GM21786 (cell line): ENCODE measurements at regions not wholly inside any gene's neighbourhood (a gene's known extent, or its start where the extent isn't known, plus 50 kb on each side); places are given as distances from the start of the nearest gene placed in this dataset.
"Not testable (repeated sequence)": the region's sequence is repeated elsewhere in the genome, so short reads cannot be mapped to it uniquely, and the experiment has no call there.

Source experiments
- ATAC-seq: cut with Tn5 transposase; IDR thresholded peaks from one replicate; pipeline ENCODE4 v1.9.1; 2021; ENCODE audit not compliant: unreplicated experiment

DNA sequence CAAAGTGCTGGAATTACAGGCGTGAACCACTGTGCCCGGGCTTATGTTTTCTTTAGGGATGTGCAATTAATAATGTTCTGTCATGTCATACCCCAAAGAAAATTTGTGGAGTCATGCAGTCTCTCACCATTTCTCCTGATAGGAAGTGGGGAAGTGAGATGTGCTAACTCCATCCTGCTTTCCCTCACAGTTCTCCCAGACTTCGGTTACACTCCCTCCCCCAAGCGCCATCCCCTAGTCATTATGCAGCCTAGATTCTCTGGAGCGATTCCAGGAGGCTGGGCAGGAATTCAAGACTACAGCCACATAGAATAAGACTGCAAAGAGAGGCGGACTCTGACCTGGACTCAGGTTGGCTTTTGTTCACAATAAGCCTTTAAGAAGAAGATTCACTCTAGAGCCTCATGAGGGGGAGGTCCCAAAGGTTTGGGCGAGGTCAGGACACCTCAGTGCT lies 271.4 kb downstream of the ALDH8A1 start:
- ATAC-seq, result no peak

GRCh38 chr6:134676307-134677281 lies 273.3 kb downstream of the ALDH8A1 start:
- ATAC-seq, result no peak

DNA sequence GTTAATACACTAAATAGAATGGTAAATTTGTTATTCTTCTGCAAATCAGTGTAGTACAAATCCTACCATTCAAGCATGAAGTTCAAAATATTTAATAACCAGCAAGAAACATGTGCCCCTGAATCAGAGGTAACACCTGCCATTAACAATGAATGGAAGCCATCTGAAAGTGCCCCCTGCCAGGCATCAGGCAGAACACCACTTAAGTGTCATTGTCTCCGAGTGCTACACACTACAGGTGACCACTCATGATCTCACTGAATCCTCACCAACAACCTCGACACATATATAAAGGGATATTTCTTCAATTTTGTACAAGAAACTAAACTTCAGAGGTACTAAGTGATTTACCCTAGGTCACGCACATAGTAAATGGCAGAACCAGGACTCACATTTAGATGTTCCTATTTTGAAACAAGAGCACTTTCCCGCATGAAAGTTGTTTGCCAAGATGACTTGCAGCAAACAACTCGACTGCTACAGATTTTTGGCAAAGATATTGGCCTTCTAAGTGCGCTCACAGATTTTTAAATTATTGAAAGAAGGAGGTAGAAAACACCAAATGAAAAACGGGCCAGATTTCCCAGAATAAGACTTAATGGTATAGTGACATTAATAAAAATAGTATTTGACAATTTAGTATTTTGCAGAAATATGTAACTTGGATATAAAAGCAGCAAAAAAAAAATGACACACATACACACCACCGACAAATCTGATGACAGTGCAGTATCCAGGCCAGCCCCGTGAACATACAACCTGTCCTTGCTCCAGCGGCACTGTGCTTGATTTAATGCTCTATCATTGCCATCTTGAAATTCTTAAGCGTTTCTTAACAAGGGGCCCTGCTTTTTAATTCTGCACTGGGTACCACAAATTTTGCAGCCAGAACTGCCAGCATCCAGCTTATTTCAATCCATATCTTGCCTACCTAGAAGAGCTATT lies 274.5 kb downstream of the ALDH8A1 start:
- ATAC-seq, result no peak

GRCh38 chr6:134674562-134674961 lies 275.3 kb downstream of the ALDH8A1 start:
- ATAC-seq, result no peak

DNA sequence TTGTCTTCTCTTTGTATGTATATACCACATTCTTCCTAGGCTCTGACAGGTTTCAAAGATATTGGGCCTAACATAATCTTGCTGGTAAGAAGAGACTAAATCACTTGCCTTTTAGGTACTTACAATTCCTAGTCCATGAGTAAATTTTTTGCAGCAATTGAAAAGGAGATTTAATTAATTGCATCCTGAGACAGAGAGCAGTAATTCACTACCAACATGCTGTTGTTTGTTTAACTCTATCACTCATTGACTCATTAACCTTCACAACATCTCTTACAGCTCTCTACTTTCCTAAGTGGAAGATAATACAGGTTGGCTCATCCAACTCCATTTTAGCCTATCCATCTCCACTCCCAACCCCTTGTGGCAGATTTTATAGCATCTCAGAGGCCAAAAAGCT lies 280.4 kb downstream of the ALDH8A1 start:
- ATAC-seq, result no peak

DNA sequence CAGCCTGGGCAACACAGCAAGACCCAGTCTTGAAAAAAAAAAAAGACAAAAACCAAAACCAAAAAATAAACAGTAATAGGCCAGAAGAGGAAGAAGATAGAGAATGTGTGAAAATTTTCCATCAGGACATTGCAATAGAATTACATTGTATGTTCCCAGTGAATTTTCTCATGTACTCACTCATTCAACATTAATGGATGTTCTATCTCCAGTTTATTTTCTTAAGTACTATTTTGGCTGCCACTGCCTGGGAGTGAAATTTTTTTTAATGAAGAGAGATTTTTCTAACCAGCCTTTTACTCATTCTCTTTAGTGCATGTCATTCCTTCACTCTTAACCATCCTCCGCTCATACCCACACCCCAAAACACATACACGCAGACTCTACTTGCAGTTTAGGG lies 282.8 kb downstream of the ALDH8A1 start:
- no peak for ATAC-seq

- ATAC-seq, result no peak
These were observed 283.8 kb downstream of the ALDH8A1 start for GRCh38 chr6:134666125-134666524.

DNA sequence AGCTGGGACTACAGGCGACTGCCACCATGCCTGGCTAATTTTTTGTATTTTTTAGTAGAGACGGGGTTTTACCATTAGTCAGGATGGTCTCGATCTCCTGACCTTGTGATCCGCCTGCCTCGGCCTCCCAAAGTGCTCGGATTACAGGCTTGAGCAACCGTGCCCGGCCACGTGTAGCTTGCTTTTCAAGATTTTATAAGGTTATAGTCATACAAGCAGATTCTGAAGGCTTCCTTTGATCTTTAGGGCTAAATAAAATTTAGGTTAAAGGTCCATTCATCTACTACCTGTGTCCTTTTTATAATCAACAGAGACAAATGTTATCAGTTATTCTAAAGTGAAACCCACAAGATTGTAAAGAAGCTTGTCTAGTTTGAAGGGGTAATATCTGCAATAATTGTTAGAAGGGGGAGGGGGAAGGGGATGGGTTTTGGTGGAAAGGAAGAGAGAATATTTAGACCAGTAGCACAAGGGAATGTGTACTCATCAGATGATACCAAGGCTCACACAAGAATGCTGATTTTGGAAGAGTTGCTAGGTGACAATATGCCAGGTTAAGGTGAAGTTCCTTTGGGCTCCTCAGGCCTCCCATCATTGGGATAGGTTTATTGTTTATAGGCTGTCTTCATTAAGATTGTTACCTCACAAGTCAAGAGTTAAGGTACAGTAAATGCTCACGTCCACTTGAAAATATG lies 284.7 kb downstream of the ALDH8A1 start:
- ATAC-seq, result no peak

- no peak for ATAC-seq
These were observed 285.9 kb downstream of the ALDH8A1 start for GRCh38 chr6:134663800-134664535.

DNA sequence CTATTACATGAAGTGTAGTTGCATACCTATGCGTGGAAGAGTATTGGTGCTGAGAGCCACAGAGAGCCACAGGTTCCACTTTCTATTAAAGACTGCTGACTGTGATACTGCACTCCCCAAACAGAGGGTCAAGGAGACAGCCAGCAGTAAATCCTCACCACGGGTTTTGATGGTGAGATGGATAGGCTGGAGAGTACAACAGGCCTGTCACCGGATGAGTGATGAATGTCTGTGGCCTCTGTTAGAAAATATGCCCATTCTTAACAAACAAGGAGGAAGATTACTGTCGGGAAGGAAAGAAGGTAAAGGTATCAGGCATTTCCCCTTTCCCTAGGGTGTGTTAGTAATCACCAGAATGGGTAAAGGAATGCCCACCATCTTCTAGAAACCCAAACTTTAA lies 286.5 kb downstream of the ALDH8A1 start:
- ATAC-seq, result no peak

DNA sequence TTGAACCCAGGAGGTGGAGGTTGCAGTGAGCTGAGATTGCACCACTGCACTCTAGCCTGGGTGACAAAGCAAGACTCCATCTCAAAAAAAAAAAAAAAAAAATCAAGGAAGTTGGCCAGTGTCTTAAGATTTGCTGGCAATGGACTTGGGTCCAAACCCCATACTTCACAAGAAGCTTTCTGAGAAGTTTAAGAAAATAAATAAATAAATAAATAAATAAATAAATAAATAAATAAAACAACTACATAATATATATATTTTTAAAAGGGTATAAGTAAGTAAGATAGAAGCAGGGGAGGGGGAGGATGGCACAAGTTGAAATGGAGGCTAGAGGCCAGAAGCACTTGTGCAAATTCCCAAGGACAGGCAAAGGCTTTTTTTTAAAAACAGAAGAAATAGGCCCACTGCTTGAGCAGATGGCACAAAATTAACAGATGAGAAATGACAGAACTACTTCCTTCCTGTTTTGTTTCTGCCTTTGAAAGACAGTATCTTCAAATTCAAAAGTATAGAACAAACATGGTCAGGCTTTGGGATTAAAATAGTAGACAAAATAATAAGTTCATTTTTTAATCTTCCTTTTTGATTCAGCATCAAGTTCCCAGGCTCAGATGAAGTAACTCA lies 287.7 kb downstream of the ALDH8A1 start:
- no peak for ATAC-seq

DNA sequence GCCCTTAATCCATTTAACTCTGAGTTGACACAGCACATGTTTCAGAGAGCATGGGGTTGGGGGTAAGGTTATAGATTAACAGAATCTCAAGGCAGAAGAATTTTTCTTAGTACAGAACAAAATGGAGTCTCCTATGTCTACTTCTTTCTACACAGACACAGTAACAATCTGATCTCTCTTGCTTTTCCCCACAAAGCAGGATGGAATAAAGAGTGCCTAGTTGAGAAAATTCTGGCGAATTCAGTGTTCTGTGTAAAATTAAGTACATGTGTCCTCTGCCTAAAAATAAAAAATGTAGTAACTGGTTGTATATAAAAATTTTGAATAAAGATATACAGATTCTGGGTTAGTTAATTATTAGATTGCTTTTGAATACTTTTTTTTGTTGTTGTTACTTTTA lies 290.0 kb downstream of the ALDH8A1 start:
- ATAC-seq, result not testable (repeated sequence)

GRCh38 chr6:134658596-134658995 lies 291.3 kb downstream of the ALDH8A1 start:
- no peak for ATAC-seq

DNA sequence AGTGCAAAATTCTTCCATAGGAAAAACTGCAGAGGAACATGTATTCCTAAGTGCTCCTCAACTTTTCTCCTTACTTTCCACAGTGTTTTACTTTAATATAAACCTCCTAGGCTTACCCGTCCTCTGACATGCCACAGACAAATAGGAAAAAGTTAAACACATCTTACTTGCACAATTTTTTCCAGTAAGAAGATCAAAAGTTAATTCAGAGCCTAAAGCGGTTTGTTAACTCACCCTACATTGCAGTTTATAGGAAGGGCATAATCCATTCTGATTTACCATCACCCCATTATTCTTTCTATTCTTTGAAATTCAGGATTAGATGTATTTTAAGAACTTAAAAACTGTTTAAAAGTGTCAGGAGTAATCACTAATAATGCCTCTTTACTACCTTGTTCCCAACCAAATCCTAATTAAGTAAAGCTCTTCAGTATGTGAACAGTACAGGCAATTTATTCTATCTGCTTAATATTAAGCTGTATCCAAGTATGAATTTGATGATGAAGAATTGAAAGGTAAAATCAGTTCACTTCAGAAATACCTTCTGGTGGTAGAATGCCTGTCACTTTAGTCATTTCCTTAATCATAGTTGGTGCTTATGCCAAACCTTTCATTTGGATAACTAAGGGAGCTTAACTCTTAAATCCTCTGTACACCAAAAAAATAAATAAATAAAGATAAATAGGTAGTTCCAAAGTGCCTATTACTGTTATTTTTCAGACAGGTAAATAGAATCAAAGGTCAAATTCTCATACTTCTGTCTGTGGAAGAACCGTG lies 292.0 kb downstream of the ALDH8A1 start:
- no peak for ATAC-seq

- no peak for ATAC-seq
These were observed 292.6 kb downstream of the ALDH8A1 start for GRCh38 chr6:134657343-134657742.

GRCh38 chr6:134654751-134655150 lies 295.1 kb downstream of the ALDH8A1 start:
- no peak for ATAC-seq

DNA sequence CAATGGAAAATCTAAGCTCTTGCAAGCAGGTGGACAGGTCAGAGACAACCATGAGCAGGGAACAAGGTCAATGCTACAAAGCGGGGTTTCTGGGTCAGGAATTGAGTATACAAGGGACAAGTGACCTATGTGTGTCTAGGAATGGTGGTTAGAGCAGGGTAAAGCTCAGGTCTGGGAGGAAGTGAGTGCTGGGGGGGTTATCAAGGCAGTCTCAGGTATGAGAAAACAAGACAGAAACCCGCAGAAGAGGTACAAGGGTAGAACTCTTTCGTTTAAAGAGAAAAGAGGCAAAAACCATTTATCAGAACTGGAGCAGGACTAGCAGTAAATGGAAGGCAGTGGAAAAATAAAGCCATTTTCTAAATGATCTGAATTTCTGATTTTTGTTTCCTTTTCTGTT lies 298.4 kb downstream of the ALDH8A1 start:
- ATAC-seq, result no peak

GRCh38 chr6:134647861-134648260 lies 302.0 kb downstream of the ALDH8A1 start:
- no peak for ATAC-seq

GRCh38 chr6:134642819-134643218 lies 307.1 kb downstream of the ALDH8A1 start:
- ATAC-seq, result no peak
